HG03442 (cell line): ENCODE measurements at regions not wholly inside any gene's neighbourhood (a gene's known extent, or its start where the extent isn't known, plus 50 kb on each side); places are given as distances from the start of the nearest gene placed in this dataset.

Source experiments
- ATAC-seq: cut with Tn5 transposase; IDR thresholded peaks from one replicate; pipeline ENCODE4 v1.9.1; 2021; ENCODE audit warnings: mild to moderate bottlenecking, moderate library complexity; ENCODE audit not compliant: unreplicated experiment

- no peak for ATAC-seq
Measured at GRCh38 chr18:43481069-43481468, 203.8 kb upstream of the SYT4 start.

- no peak for ATAC-seq
Measured at GRCh38 chr18:43482136-43482535, 204.8 kb upstream of the SYT4 start.

GRCh38 chr18:43482600-43482999 is 205.3 kb upstream of the SYT4 start:
- no peak for ATAC-seq

GRCh38 chr18:43484710-43485109 is 207.4 kb upstream of the SYT4 start:
- no peak for ATAC-seq

GRCh38 chr18:43485545-43485963 is 208.3 kb upstream of the SYT4 start:
- ATAC-seq, result no peak

- ATAC-seq, result no peak
Measured at GRCh38 chr18:43486462-43486861, 209.2 kb upstream of the SYT4 start.

GRCh38 chr18:43501099-43501498 is 223.8 kb upstream of the SYT4 start:
- no peak for ATAC-seq

GRCh38 chr18:43506935-43507334 is 229.6 kb upstream of the SYT4 start:
- no peak for ATAC-seq

GRCh38 chr18:43507842-43508481 is 230.7 kb upstream of the SYT4 start:
- no peak for ATAC-seq

- ATAC-seq, result no peak
Measured at GRCh38 chr18:43514747-43515146, 237.5 kb upstream of the SYT4 start.

GRCh38 chr18:43515481-43515880 is 238.2 kb upstream of the SYT4 start:
- no peak for ATAC-seq

GRCh38 chr18:43524260-43524659 is 247.0 kb upstream of the SYT4 start:
- no peak for ATAC-seq

GRCh38 chr18:43525169-43525568 is 247.9 kb upstream of the SYT4 start:
- no peak for ATAC-seq

GRCh38 chr18:43526426-43527145 is 249.3 kb upstream of the SYT4 start:
- no peak for ATAC-seq

GRCh38 chr18:43531438-43531837 is 254.1 kb upstream of the SYT4 start:
- no peak for ATAC-seq

- no peak for ATAC-seq
Measured at GRCh38 chr18:43533371-43533770, 256.1 kb upstream of the SYT4 start.

GRCh38 chr18:43534511-43534910 is 257.2 kb upstream of the SYT4 start:
- ATAC-seq, result no peak

GRCh38 chr18:43539862-43540261 is 262.6 kb upstream of the SYT4 start:
- ATAC-seq, result no peak

GRCh38 chr18:43542016-43542415 is 264.7 kb upstream of the SYT4 start:
- no peak for ATAC-seq

- ATAC-seq, result no peak
Measured at GRCh38 chr18:43543236-43543635, 265.9 kb upstream of the SYT4 start.

- ATAC-seq, result no peak
Measured at GRCh38 chr18:43547456-43547855, 270.2 kb upstream of the SYT4 start.

GRCh38 chr18:43559507-43559906 is 282.2 kb upstream of the SYT4 start:
- no peak for ATAC-seq

- no peak for ATAC-seq
Measured at GRCh38 chr18:43563780-43564179, 286.5 kb upstream of the SYT4 start.
